ENCODE measurements at regions not wholly inside any gene's neighbourhood (a gene's known extent, or its start where the extent isn't known, plus 50 kb on each side); places are given as distances from the start of the nearest gene placed in this dataset.

DNA sequence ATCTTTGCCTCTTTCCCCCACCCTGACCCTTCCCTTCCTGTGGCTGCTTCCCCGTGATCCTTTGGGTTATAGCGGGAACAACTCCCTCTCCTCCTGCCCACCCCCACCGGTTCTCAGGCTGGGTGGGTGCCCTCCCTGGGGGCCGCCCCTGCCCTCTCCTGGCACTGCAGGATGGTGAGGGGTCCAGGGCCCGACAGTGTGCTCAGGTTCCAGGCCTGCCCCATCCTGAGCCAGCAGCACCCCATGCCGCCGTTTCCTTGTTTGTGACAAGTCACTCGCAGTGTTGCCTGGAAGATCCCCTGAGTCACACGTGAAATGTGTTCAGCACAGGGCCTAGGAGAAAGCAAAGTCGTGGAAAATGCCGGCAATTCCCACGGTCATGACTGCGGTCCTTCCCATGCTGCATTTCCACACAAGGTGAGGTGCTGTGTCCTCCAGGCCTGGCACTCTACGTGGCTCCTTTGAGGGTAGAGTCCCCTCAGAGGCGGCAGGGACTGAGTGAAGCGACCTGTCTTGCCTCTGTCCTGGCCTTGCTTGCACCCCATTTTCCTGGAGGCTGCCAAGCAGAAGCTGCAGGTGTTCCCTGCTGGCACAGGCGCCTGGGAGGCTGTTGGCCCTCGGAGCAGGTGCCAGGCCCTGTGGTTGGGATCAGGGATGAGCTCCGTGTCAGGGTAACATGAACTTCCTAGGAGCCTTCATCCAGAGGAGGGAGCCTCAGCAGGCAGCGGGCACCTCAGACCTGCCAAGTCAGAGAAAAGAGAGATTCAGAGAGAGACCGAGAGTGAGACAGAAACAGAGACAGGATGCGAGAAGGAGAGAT, 80.5 kb upstream of the LINC01488 start:
- H3K27me3 ChIP-seq: no peaks in the 10 kb centered on the region
- no peak overlapping the region for H3K4me3 ChIP-seq
- H3K27ac ChIP-seq: no peak overlapping the region
- H3K36me3 ChIP-seq: no peaks in the 10 kb centered on the region
- no peaks in the 10 kb centered on the region for H3K4me1 ChIP-seq
- DNase-seq (ENCODE audit: low spot score): no peak
- peaks cover 0 to 7% of the 10 kb centered on the region in 2 donors for H3K9me3 ChIP-seq
- TF ChIP-seq, protein P1, sequence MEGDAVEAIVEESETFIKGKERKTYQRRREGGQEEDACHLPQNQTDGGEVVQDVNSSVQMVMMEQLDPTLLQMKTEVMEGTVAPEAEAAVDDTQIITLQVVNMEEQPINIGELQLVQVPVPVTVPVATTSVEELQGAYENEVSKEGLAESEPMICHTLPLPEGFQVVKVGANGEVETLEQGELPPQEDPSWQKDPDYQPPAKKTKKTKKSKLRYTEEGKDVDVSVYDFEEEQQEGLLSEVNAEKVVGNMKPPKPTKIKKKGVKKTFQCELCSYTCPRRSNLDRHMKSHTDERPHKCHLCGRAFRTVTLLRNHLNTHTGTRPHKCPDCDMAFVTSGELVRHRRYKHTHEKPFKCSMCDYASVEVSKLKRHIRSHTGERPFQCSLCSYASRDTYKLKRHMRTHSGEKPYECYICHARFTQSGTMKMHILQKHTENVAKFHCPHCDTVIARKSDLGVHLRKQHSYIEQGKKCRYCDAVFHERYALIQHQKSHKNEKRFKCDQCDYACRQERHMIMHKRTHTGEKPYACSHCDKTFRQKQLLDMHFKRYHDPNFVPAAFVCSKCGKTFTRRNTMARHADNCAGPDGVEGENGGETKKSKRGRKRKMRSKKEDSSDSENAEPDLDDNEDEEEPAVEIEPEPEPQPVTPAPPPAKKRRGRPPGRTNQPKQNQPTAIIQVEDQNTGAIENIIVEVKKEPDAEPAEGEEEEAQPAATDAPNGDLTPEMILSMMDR (IDR thresholded peaks at IDR 0.05): no peak

DNA sequence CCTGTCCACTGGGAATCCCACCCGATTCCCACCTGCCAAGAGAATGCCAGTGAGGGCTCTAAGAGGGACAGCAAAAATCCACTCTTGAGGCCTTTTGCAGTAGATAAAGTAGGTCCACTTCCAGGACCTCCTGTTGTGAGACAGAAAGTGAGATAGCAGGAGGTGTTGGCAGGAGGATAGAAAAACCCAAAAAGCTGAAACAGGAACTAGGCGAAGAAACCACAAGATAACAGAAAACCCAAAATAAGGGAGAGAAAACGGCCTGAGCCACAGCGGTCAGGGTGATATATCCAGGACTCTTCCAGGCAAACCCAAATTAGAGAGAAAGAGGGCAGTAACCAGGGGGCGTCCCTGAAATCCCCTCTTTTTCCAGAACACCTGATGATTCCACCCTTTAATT, 79.7 kb upstream of the LINC01488 start:
- H3K36me3 ChIP-seq: no peaks in the 10 kb centered on the region

DNA sequence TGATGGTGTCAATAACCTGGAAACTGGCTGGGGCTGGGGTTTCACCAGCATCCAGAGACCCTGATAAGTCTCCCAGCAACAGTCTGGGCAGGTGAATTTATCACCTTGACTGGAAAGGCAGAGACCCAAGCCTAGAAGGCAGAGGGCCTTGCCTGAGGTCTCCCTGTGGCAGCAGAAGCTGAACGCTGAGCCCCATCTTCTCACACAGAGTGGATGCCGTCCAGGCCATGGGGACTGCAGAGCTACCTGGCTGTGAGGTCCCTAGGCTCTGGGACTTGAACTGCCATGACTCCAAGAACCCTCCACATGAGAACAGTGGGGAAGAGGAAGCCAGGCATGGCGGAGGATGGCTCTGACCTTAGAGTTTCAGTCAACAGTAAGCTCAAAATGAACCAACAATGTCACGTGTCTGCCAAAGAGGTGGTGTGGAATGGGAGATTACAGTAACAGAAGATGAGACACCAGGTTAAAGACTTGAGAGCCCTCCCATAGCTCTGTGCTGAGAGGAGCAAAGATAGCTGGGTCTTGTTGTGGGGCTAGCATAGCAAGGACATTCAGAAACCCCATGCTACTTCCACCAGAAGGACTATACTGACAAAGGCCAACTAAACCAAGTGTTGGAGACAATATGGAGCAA, 79.1 kb upstream of the LINC01488 start:
- H3K27me3 ChIP-seq: no peaks in the 10 kb centered on the region
- no peak overlapping the region for H3K4me3 ChIP-seq
- H3K4me1 ChIP-seq: no peaks in the 10 kb centered on the region
- TF ChIP-seq, protein P1 (IDR thresholded peaks at IDR 0.05): no peak
- H3K27ac ChIP-seq: no peak overlapping the region
- H3K9me3 ChIP-seq: peaks cover 0 to 7% of the 10 kb centered on the region in 2 donors
- no peaks in the 10 kb centered on the region for H3K36me3 ChIP-seq
- DNase-seq (ENCODE audit: low spot score): no peak

More for the DNA sequence above, 79.7 kb upstream of the LINC01488 start:
- Histone ChIP-seq H3K4me3 (no peak overlapping the region), H3K9me3 (peaks cover 0 to 7% of the 10 kb centered on the region in 2 donors), H3K4me1 (no peaks in the 10 kb centered on the region), H3K27me3 (no peaks in the 10 kb centered on the region), H3K27ac (no peak overlapping the region)
- TF ChIP-seq, protein P1 (IDR thresholded peaks at IDR 0.05): no peak
- DNase-seq (ENCODE audit: low spot score): no peak

DNA sequence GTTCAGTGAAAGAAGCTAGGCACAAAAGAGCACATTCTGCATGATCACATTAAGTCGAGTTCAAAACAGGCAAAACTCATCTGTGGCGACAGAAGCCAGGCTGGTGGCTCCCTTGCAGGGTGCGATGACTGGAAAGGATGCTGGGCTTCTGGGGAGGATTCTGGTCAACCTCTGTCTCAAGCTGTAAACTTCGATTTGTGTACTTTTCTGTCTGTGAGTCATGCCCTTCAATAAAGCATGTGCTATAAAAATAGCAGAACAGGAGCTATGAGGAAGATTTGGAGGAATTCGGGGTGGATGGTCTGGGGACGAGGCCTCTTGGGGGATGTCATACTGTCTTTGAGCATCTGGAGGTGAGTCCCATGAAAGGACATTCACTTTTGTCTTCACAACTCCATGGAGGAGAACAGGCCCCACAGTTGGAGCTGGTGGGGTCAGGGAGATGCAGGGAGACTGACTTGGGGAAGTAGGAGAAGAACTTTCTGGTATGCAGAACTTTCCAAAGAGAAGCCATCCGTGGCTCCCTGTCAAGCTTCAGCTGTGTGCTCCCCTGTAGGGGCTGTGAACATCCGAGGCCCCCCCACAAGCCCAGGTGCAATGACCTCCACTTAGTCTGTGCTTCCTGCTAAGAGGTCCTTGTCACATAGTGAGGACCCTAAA, 77.8 kb upstream of the LINC01488 start:
- no peak overlapping the region for H3K27ac ChIP-seq
- peaks cover 0 to 7% of the 10 kb centered on the region in 2 donors for H3K9me3 ChIP-seq
- no peak overlapping the region for H3K4me3 ChIP-seq
- H3K36me3 ChIP-seq: no peaks in the 10 kb centered on the region
- TF ChIP-seq, protein P1 (IDR thresholded peaks at IDR 0.05): no peak
- H3K27me3 ChIP-seq: no peaks in the 10 kb centered on the region
- H3K4me1 ChIP-seq: no peaks in the 10 kb centered on the region
- no peak for DNase-seq (ENCODE audit: low spot score)

DNA sequence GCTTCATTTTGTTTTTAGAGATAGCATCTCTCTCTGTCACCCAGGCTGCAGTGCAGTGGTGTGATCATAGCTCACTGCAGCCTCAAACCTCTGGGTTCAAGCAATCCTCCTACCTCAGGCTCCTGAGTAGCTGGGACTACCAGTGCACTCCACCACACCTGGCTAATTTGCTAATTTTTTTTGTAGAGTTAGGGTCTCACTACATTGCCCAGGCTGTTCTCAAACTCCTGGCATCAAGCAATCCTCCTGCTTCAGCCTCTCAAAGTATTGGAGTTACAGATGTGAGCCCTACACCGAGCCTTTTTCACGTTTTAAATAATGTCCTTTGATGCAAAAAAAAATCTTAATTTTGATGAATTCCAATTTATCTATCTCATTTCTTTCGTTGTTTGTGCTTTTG, 75.4 kb upstream of the LINC01488 start:
- Histone ChIP-seq H3K36me3 (no peaks in the 10 kb centered on the region), H3K4me1 (no peaks in the 10 kb centered on the region), H3K27ac (no peak overlapping the region), H3K9me3 (peaks cover 0 to 7% of the 10 kb centered on the region in 2 donors), H3K4me3 (no peak overlapping the region), H3K27me3 (no peaks in the 10 kb centered on the region)
- no peak for DNase-seq (ENCODE audit: low spot score)
- TF ChIP-seq, protein P1 (IDR thresholded peaks at IDR 0.05): no peak

Measured in right atrium auricular region (tissue), 2 donors.